K562 (cell line): ENCODE measurements at regions not wholly inside any gene's neighbourhood (a gene's known extent, or its start where the extent isn't known, plus 50 kb on each side); places are given as distances from the start of the nearest gene placed in this dataset.
"Not testable (repeated sequence)": the region's sequence is repeated elsewhere in the genome, so short reads cannot be mapped to it uniquely, and the experiment has no call there.

ENCODE experiments used
- FOXA3 ChIP-seq, 2 experiments: fragments of 450-650 bp in 1 of 2; sonication (generic) in 1 of 2; formaldehyde crosslinking; IDR thresholded peaks in 1 of 2; conservative IDR thresholded peaks in 1 of 2; 2 replicates each; pipeline versions ENCODE4 v1.4.0 to v1.8.0; 2020 to 2022; ENCODE audit warnings: mild to moderate bottlenecking in 2 of 2, missing genetic modification reagents in 1 of 2
- FOXJ2 ChIP-seq: fragments of 200-800 bp; sonication (Bioruptor generic); IDR thresholded peaks from 2 replicates; pipeline ENCODE4 v1.6.1; 2016; ENCODE audit warnings: missing genetic modification characterization, missing compliant biosample characterization
- HDAC1 ChIP-seq, 2 experiments: fragments of 450-650 bp; IDR thresholded peaks; 2 replicates each; pipeline ENCODE4 v1.6.1; 2016 to 2017; ENCODE audit warnings: inconsistent platforms in 1 of 2, mild to moderate bottlenecking in 1 of 2, moderate library complexity in 1 of 2
- TFAM ChIP-seq: fragments of 250-450 bp; sonication (Bioruptor Pico); conservative IDR thresholded peaks from 2 replicates; pipeline ENCODE4 v1.5.0; 2021; ENCODE audit warnings: mild to moderate bottlenecking, moderate library complexity

DNA sequence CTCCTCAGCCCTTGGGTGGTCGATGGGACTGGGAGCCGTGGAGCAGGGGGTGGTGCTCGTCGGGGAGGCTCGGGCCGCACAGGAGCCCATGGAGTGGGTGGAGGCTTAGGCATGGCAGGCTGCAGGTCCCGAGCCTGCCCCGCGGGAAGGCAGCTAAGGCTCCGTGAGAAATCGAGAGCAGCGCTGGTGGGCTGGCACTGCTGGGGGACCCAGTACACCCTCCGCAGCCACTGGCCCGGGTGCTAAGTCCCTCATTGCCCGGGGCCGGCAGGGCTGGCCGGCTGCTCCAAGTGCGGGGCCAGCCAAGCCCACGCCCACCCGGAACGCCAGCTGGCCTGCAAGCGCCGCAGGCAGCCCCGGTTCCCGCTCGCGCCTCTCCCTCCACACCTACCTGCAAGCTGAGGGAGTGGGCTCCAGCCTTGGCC, 416.7 kb downstream of the KCNA4 start:
- not testable (repeated sequence) for TF ChIP-seq TFAM (CRISPR knock-in tag); FOXA3 (CRISPR knock-in tag; conservative IDR thresholded peaks at IDR 0.05 in 1 of 2, IDR thresholded peaks at IDR 0.05 in 1 of 2); FOXJ2; HDAC1 (IDR thresholded peaks at IDR 0.05)
